ENCODE measurements at regions not wholly inside any gene's neighbourhood (a gene's known extent, or its start where the extent isn't known, plus 50 kb on each side); places are given as distances from the start of the nearest gene placed in this dataset.

- TF ChIP-seq EZH2 (IDR thresholded peaks at IDR 0.05; ENCODE audit: borderline replicate concordance, low read depth, low read length, severe bottlenecking) (no peak), CTCF (IDR thresholded peaks at IDR 0.05; ENCODE audit: borderline replicate concordance, extremely low read depth, low read length, poor library complexity, severe bottlenecking) (no peak)
Observed at GRCh38 chr7:119782286-119782685, 490.7 kb upstream of the KCND2 start.

Data from DND-41 (cell line).